B cell (primary cell): ENCODE measurements at regions not wholly inside any gene's neighbourhood (a gene's known extent, or its start where the extent isn't known, plus 50 kb on each side); places are given as distances from the start of the nearest gene placed in this dataset.

Experiments used
- ATAC-seq: fragments of 200-7000 bp; cut with Tn5 transposase; one replicate; pipeline ENCODE4 v1.10.0; 2021; ENCODE audit warnings: low read depth, mild to moderate bottlenecking, moderate number of reproducible peaks, moderate library complexity
- CTCF ChIA-PET: fragments of 350-600 bp; sonication (Branson Sonifier 250); formaldehyde crosslinking; loops from one replicate; lab custom pipeline; 2021; ENCODE audit warnings: antibody characterized with exemption, inconsistent platforms; lab: Charles Lee
- POLR2A ChIA-PET: fragments of 350-600 bp; sonication (Branson Sonifier 250); formaldehyde crosslinking; loops from one replicate; lab custom pipeline; 2021; ENCODE audit warnings: antibody characterized with exemption; lab: Charles Lee
- DNase-seq: peaks from one replicate; pipeline ENCODE4 v3.0.0; 2013
- H2AFZ ChIP-seq: 2 replicates; pipeline ENCODE4 v1.6.1; 2012; ENCODE audit warnings: mild to moderate bottlenecking, low read depth, low read length; ENCODE audit not compliant: insufficient read depth, poor library complexity, severe bottlenecking
- H3K27ac ChIP-seq, 2 donors: 1 replicate in 1 of 2; 2 replicates in 1 of 2; pipeline ENCODE4 v1.5.1; 2012 to 2013; ENCODE audit warnings: low read length in 2 of 2, mild to moderate bottlenecking in 2 of 2, moderate library complexity in 1 of 2
- H3K27me3 ChIP-seq, 4 experiments: fragments of 200-600 bp in 1 of 4; sonication (generic) in 1 of 4; replicated peaks in 1 of 4; 1 replicate in 2 of 4; 2 replicates in 2 of 4; pipeline versions ENCODE4 v1.6.1 to v1.7.0; 2013 to 2016; ENCODE audit warnings: low read length in 3 of 4, mild to moderate bottlenecking in 2 of 4, mixed read lengths in 1 of 4, moderate library complexity in 1 of 4; ENCODE audit not compliant: insufficient read depth in 4 of 4, control insufficient read depth in 3 of 4; ENCODE audit errors: control extremely low read depth in 1 of 4
- H3K36me3 ChIP-seq, 2 experiments: replicated peaks in 1 of 2; 1 replicate in 1 of 2; 2 replicates in 1 of 2; pipeline versions ENCODE4 v1.6.1 to v1.7.1; 2013; ENCODE audit warnings: low read length in 1 of 2; ENCODE audit not compliant: insufficient read depth in 2 of 2, control insufficient read depth in 1 of 2; ENCODE audit errors: control extremely low read depth in 1 of 2, extremely low read depth in 1 of 2
- H3K4me1 ChIP-seq, 2 donors: fragments of 200-600 bp in 1 of 2; sonication (generic) in 1 of 2; 1 replicate in 1 of 2; 2 replicates in 1 of 2; pipeline versions ENCODE4 v1.5.1 to v1.6.1; 2013 to 2017; ENCODE audit warnings: low read length in 2 of 2; ENCODE audit not compliant: control insufficient read depth in 2 of 2, insufficient read depth in 2 of 2
- H3K4me2 ChIP-seq: replicated peaks from 2 replicates; pipeline ENCODE3; 2012; ENCODE audit warnings: mild to moderate bottlenecking, low read depth, low read length; ENCODE audit not compliant: poor library complexity, severe bottlenecking
- H3K4me3 ChIP-seq, 5 experiments: fragments of 200-600 bp in 1 of 5; sonication (generic) in 1 of 5; 1 replicate in 3 of 5; 2 replicates in 2 of 5; pipeline versions ENCODE4 v1.5.1 to v1.7.0; 2011 to 2016; ENCODE audit warnings: low read length in 4 of 5, mild to moderate bottlenecking in 4 of 5, low read depth in 2 of 5, control low read depth in 1 of 5, moderate library complexity in 1 of 5; ENCODE audit not compliant: insufficient read depth in 1 of 5; ENCODE audit errors: control extremely low read depth in 1 of 5, extremely low read depth in 1 of 5
- H3K79me2 ChIP-seq: fragments of 200-600 bp; sonication (generic); one replicate; pipeline ENCODE4 v1.6.0; 2016; ENCODE audit warnings: low read length; ENCODE audit not compliant: control insufficient read depth, insufficient read depth
- H3K9ac ChIP-seq: fragments of 200-600 bp; sonication (generic); 2 replicates; pipeline ENCODE4 v1.6.1; 2017; ENCODE audit warnings: mild to moderate bottlenecking, low read length, moderate library complexity
- H3K9me3 ChIP-seq, 3 donors: one replicate each; pipeline versions ENCODE4 v1.6.1 to v1.7.1; 2013; ENCODE audit warnings: low read length in 2 of 3; ENCODE audit not compliant: control insufficient read depth in 2 of 3, insufficient read depth in 1 of 3; ENCODE audit errors: control extremely low read depth in 1 of 3
- H4K20me1 ChIP-seq: 2 replicates; pipeline ENCODE4 v1.6.0; 2012; ENCODE audit warnings: mild to moderate bottlenecking, low read length; ENCODE audit not compliant: insufficient read depth, control insufficient read depth, poor library complexity, severe bottlenecking
- H3K27ac Mint-ChIP-seq: one replicate; pipeline ENCODE4 v1.8.0; 2021; ENCODE audit warnings: mixed read lengths
- H3K27me3 Mint-ChIP-seq: one replicate; pipeline ENCODE4 v1.8.0; 2021; ENCODE audit warnings: mixed read lengths
- H3K4me1 Mint-ChIP-seq: one replicate; pipeline ENCODE4 v1.8.0; 2021; ENCODE audit warnings: mixed read lengths
- H3K4me3 Mint-ChIP-seq: one replicate; pipeline ENCODE4 v1.8.0; 2021; ENCODE audit warnings: mixed read lengths
- H3K9me3 Mint-ChIP-seq: one replicate; pipeline ENCODE4 v1.8.0; 2022; ENCODE audit warnings: mixed read lengths; ENCODE audit not compliant: insufficient read depth
- CTCF ChIP-seq: fragments of 200-600 bp; IDR thresholded peaks from one replicate; pipeline ENCODE4 v1.8.0; 2022; ENCODE audit warnings: antibody characterized with exemption, mild to moderate bottlenecking
- EZH2 ChIP-seq: IDR thresholded peaks from 2 replicates; pipeline ENCODE4 v1.6.1; 2012; ENCODE audit warnings: borderline replicate concordance, low read depth, mild to moderate bottlenecking, moderate library complexity, low read length; ENCODE audit not compliant: insufficient read depth, poor library complexity, severe bottlenecking
- WGBS: methylation state at CpG from one replicate; pipeline ENCODE4 v1.1.5; 2013; ENCODE audit warnings: missing lambda C conversion rate; ENCODE audit not compliant: insufficient coverage; 5-methylcytosine and 5-hydroxymethylcytosine counted together
- intact Hi-C: fragments of 100-400 bp; cut with micrococcal nuclease; formaldehyde crosslinking; loops from one replicate; pipeline ENCODE4 v1.10.0; 2022

GRCh38 chr7:7018290-7018689 lies 164.1 kb upstream of the C1GALT1 start:
- Histone ChIP-seq H3K27ac (no peak overlapping the region), H3K4me1 (no peaks in the 10 kb centered on the region), H3K9me3 (no peaks in the 10 kb centered on the region), H3K4me3 (no peak overlapping the region), H3K36me3 (no peaks in the 10 kb centered on the region), H2AFZ (no peak overlapping the region), H4K20me1 (no peaks in the 10 kb centered on the region), H3K4me2 (no peak overlapping the region), H3K79me2 (no peaks in the 10 kb centered on the region), H3K27me3 (peaks cover 0 to 13% (median 5%) of the 10 kb centered on the region in 4 experiments), H3K9ac (no peak overlapping the region)
- no peak for ATAC-seq
- CTCF ChIA-PET, result no interaction called here
- POLR2A ChIA-PET, result no interaction called here
- no CpG with 5 or more reads among the region's 1 CpG for WGBS
- intact Hi-C loops, result no loop called here
- H3K4me3 Mint-ChIP-seq, result no peak overlapping the region
- peaks cover 19% of the 10 kb centered on the region for H3K27me3 Mint-ChIP-seq
- no peak for DNase-seq
- no peaks in the 10 kb centered on the region for H3K4me1 Mint-ChIP-seq
- TF ChIP-seq EZH2 (no peak), CTCF (no peak)
- H3K27ac Mint-ChIP-seq, result no peak overlapping the region
- H3K9me3 Mint-ChIP-seq, result no peaks in the 10 kb centered on the region

DNA sequence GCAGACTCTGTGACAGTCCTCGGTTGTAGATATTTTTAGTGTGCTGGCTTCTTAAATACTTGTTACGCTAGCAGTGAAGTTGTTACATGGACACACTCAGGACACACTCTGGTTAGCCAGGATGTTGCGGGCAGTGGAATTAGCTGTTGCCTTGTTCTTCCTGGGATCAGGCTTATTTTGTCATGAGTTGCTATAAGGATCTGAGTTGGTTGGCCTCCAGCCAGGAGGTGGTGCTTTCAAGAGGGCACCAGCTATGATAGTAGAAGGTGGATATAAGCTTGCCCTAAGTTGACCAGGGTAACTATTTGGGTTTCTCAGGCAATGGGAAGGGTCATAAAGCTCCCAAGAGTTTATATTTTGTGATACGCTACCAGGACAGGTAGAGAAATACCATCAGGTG lies 150.1 kb upstream of the C1GALT1 start:
- intact Hi-C loops, result no loop called here
- H3K4me1 ChIP-seq, result no peaks in the 10 kb centered on the region
- H3K9me3 Mint-ChIP-seq, result no peaks in the 10 kb centered on the region
- peaks cover 76% of the 10 kb centered on the region for H3K27me3 Mint-ChIP-seq
- no peak overlapping the region for H3K27ac Mint-ChIP-seq
- no peaks in the 10 kb centered on the region for H3K79me2 ChIP-seq
- H3K4me3 ChIP-seq, result no peak overlapping the region
- ChIA-PET POLR2A (no interaction called here), CTCF (no interaction called here)
- H3K4me2 ChIP-seq, result no peak overlapping the region
- ATAC-seq, result no peak
- no peak overlapping the region for H2AFZ ChIP-seq
- H3K4me1 Mint-ChIP-seq, result no peaks in the 10 kb centered on the region
- DNase-seq, result no peak
- H3K4me3 Mint-ChIP-seq, result no peak overlapping the region
- WGBS, result 94% methylated on average over 4 of the region's 4 CpGs
- H3K27me3 ChIP-seq, result peaks cover 0 to 14% (median 11%) of the 10 kb centered on the region in 4 experiments
- H3K9me3 ChIP-seq, result no peaks in the 10 kb centered on the region
- no peaks in the 10 kb centered on the region for H3K36me3 ChIP-seq
- TF ChIP-seq EZH2, result no peak
- no peak for TF ChIP-seq CTCF
- H4K20me1 ChIP-seq, result no peaks in the 10 kb centered on the region
- no peak overlapping the region for H3K27ac ChIP-seq
- H3K9ac ChIP-seq, result no peak overlapping the region
